HCT116 (cell line): ENCODE measurements at regions not wholly inside any gene's neighbourhood (a gene's known extent, or its start where the extent isn't known, plus 50 kb on each side); places are given as distances from the start of the nearest gene placed in this dataset.

Source experiments
- ATAC-seq: fragments of 200-7000 bp; cut with Tn5 transposase; 2 replicates; pipeline ENCODE4 v1.9.1; 2020; ENCODE audit warnings: mild to moderate bottlenecking, moderate library complexity
- BruUV-seq: library from RNA; stranded (reverse); fragments of 400-500 nt; replicated peaks from 2 replicates; lab custom pipeline; 2021; lab: Mats Ljungman, UMichigan
- CTCF ChIA-PET: fragments of 300-600 bp; sonication (Branson Sonifier 250); formaldehyde crosslinking; loops from one replicate; lab custom pipeline; 2021; ENCODE audit warnings: antibody characterized with exemption; lab: Charles Lee
- POLR2A ChIA-PET: fragments of 300-600, 350-600 bp; sonication (Branson Sonifier 250); formaldehyde crosslinking; loops from one replicate; lab custom pipeline; 2021; ENCODE audit warnings: antibody characterized with exemption; lab: Charles Lee
- RAD21 ChIA-PET, 2 experiments: fragments of 300-600 bp; sonication (Branson Sonifier 250); formaldehyde crosslinking; loops; one replicate each; lab custom pipeline; 2023; ENCODE audit warnings: low total read pairs in 2 of 2; ENCODE audit not compliant: uncharacterized antibody in 2 of 2, unreplicated experiment in 2 of 2, low non-redundant PET in 1 of 2; lab: Charles Lee
- DNase-seq: peaks from one replicate; pipeline ENCODE4 v3.0.0-alpha.2; 2010; ENCODE audit warnings: low read depth, low spot score
- H2AFZ ChIP-seq: fragments of 200-600 bp; shearing (Covaris generic), sonication (generic); 2 replicates; pipeline ENCODE4 v1.6.1; 2017; ENCODE audit warnings: low read depth, mixed run types, mixed read lengths, antibody characterized with exemption, low read length; ENCODE audit not compliant: poor library complexity, severe bottlenecking
- H3K27ac ChIP-seq: 2 replicates; pipeline ENCODE4 v1.5.1; 2012; ENCODE audit warnings: low read depth, low read length
- H3K27me3 ChIP-seq: fragments of 200-600 bp; sonication (generic); 2 replicates; pipeline ENCODE4 v1.6.1; 2016; ENCODE audit warnings: mixed run types, low read length, mixed read lengths; ENCODE audit not compliant: insufficient read depth
- H3K36me3 ChIP-seq, 2 experiments: fragments of 200-500 bp in 1 of 2; fragments of 200-600 bp in 1 of 2; sonication (Bioruptor generic) in 1 of 2; sonication (generic) in 1 of 2; 2 replicates each; pipeline versions ENCODE4 v1.5.1 to v1.6.1; 2014 to 2016; ENCODE audit warnings: low read length in 2 of 2, inconsistent platforms in 1 of 2, mixed read lengths in 1 of 2, mixed run types in 1 of 2; ENCODE audit not compliant: insufficient read depth in 2 of 2, control insufficient read depth in 1 of 2
- H3K4me1 ChIP-seq, 2 experiments: fragments of 200-600 bp in 1 of 2; sonication (generic) in 1 of 2; 2 replicates each; pipeline versions ENCODE4 v1.5.1 to v1.6.1; 2012 to 2017; ENCODE audit warnings: low read length in 2 of 2, inconsistent platforms in 1 of 2, mild to moderate bottlenecking in 1 of 2, mixed read lengths in 1 of 2, mixed run types in 1 of 2, moderate library complexity in 1 of 2; ENCODE audit not compliant: insufficient read depth in 2 of 2, control insufficient read depth in 1 of 2
- H3K4me2 ChIP-seq: fragments of 200-600 bp; sonication (generic); 2 replicates; pipeline ENCODE4 v1.6.1; 2017; ENCODE audit warnings: mixed run types, low read length, mixed read lengths
- H3K4me3 ChIP-seq, 2 experiments: fragments of 200-600 bp in 1 of 2; sonication (generic) in 1 of 2; replicated peaks in 1 of 2; 2 replicates each; pipeline ENCODE4 v1.5.1; 2011 to 2016; ENCODE audit warnings: low read length in 2 of 2, control low read depth in 1 of 2, low read depth in 1 of 2, mild to moderate bottlenecking in 1 of 2, mixed read lengths in 1 of 2, mixed run types in 1 of 2
- H3K79me2 ChIP-seq: fragments of 200-600 bp; sonication (generic); 2 replicates; pipeline ENCODE4 v1.6.1; 2017; ENCODE audit warnings: mild to moderate bottlenecking, mixed run types, low read length, moderate library complexity, mixed read lengths; ENCODE audit not compliant: insufficient read depth
- H3K9ac ChIP-seq: fragments of 200-600 bp; sonication (generic); 2 replicates; pipeline ENCODE4 v1.6.1; 2016; ENCODE audit warnings: low read length, mixed read lengths
- H3K9me2 ChIP-seq: fragments of 200-600 bp; sonication (generic), shearing (Covaris generic); 2 replicates; pipeline ENCODE4 v1.6.1; 2017; ENCODE audit warnings: mixed run types, mild to moderate bottlenecking, moderate library complexity; ENCODE audit not compliant: insufficient read depth
- H3K9me3 ChIP-seq, 2 experiments: fragments of 200-500 bp in 1 of 2; fragments of 200-600 bp in 1 of 2; sonication (Bioruptor generic) in 1 of 2; sonication (generic) in 1 of 2; 2 replicates each; pipeline ENCODE4 v1.6.1; 2014 to 2017; ENCODE audit warnings: low read length in 2 of 2, mixed read lengths in 2 of 2, inconsistent platforms in 1 of 2, low read depth in 1 of 2, mild to moderate bottlenecking in 1 of 2, mixed run types in 1 of 2, moderate library complexity in 1 of 2; ENCODE audit not compliant: control insufficient read depth in 1 of 2, insufficient read depth in 1 of 2
- H4K20me1 ChIP-seq: fragments of 200-600 bp; sonication (generic), shearing (Covaris generic); 2 replicates; pipeline ENCODE4 v1.6.1; 2017; ENCODE audit warnings: mixed run types, mild to moderate bottlenecking, moderate library complexity; ENCODE audit not compliant: insufficient read depth
- ATF3 ChIP-seq: IDR thresholded peaks from 2 replicates; pipeline ENCODE4 v1.6.1; 2012
- CEBPB ChIP-seq: IDR thresholded peaks from 2 replicates; pipeline ENCODE4 v1.6.1; 2012; ENCODE audit warnings: low read depth
- EGR1 ChIP-seq: IDR thresholded peaks from 2 replicates; pipeline ENCODE4 v1.6.1; 2012; ENCODE audit warnings: low read depth
- ELF1 ChIP-seq: IDR thresholded peaks from 2 replicates; pipeline ENCODE4 v1.6.1; 2012; ENCODE audit warnings: low read depth, borderline replicate concordance
- MAX ChIP-seq: IDR thresholded peaks from 2 replicates; pipeline ENCODE4 v1.6.1; 2012
- POLR2A ChIP-seq: IDR thresholded peaks from 2 replicates; pipeline ENCODE4 v1.7.0; 2011; ENCODE audit warnings: borderline replicate concordance; ENCODE audit not compliant: insufficient read depth, insufficient read length; ENCODE audit errors: extremely low read depth
- POLR2AphosphoS5 ChIP-seq: IDR thresholded peaks from 2 replicates; pipeline ENCODE4 v1.6.1; 2011; ENCODE audit warnings: mild to moderate bottlenecking, low read depth, low read length, moderate library complexity
- SRF ChIP-seq: IDR thresholded peaks from 2 replicates; pipeline ENCODE4 v1.6.1; 2012; ENCODE audit warnings: low read depth
- YY1 ChIP-seq: IDR thresholded peaks from 2 replicates; pipeline ENCODE4 v1.6.1; 2011; ENCODE audit warnings: low read length, low read depth, moderate library complexity, mild to moderate bottlenecking; ENCODE audit not compliant: insufficient replicate concordance; ENCODE audit errors: extremely low read depth
- ZFX ChIP-seq: fragments of 450-650 bp; IDR thresholded peaks from 2 replicates; pipeline ENCODE4 v1.6.1; 2017
- ZNF274 ChIP-seq: fragments of 200-500 bp; sonication (Bioruptor generic); IDR thresholded peaks from 2 replicates; pipeline ENCODE4 v1.6.1; 2014; ENCODE audit warnings: mild to moderate bottlenecking, low read depth, low read length, inconsistent platforms
- intact Hi-C: fragments of 100-400 bp; cut with micrococcal nuclease; formaldehyde crosslinking; loops from 2 replicates; pipeline ENCODE4 v1.10.0; 2022
- TF ChIP-seq, protein P1 (sequence below): IDR thresholded peaks from 2 replicates; pipeline ENCODE4 v1.6.1; 2012; ENCODE audit warnings: low read depth

DNA sequence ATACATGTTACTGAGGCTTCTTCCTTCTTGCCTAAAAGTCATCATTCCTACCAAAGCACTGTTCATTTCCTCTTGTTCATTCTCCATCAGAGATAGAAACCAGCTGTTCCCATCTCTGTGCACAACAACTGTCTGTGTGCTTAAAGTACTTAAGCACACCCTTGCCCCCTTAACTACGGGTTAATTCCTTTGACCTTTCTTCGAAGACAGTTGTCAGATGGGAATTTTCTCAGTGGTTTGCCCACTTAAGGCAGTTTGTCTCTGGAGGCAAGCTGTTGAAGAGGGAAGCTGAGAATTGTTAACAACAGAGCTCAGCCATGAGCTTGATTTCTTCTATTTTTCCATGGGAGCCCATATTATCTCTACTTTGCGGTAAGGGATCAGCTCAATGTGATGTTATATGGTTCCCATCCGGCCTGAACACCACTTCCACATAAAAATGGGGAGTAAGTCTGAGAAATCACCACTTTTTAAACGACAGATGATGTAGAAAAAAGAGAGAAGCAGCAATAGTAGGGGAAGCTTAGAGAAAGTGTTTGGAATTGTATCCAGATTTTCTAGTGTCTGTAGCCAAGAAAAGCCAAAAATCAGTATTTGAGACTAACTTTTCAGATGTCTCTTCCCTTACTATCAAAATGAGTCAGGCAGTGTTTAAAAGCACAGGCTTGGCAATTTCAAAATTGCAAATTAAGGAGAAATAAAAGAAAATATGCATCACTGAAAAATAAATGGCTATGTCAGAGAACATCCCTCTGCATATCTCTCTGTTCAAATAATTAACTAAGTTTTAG, 194.4 kb downstream of the SLIT2 start:
- intact Hi-C loops, result no loop called here
- BruUV-seq, result no TSS peak
- DNase-seq (no peak), ATAC-seq (no peak)
- H3K9ac ChIP-seq, result no peak overlapping the region
- no peaks in the 10 kb centered on the region for H3K9me3 ChIP-seq
- RAD21 ChIA-PET, result no interaction called here
- no peaks in the 10 kb centered on the region for H3K4me1 ChIP-seq
- H3K79me2 ChIP-seq, result no peaks in the 10 kb centered on the region
- H3K27me3 ChIP-seq, result peaks cover 11% of the 10 kb centered on the region
- no peak overlapping the region for H3K4me2 ChIP-seq
- no peak for TF ChIP-seq ZNF274
- TF ChIP-seq ZFX, result no peak
- no peak for TF ChIP-seq CEBPB
- no peak for TF ChIP-seq ATF3
- TF ChIP-seq YY1, result no peak
- TF ChIP-seq POLR2AphosphoS5, result no peak
- TF ChIP-seq, protein P1, sequence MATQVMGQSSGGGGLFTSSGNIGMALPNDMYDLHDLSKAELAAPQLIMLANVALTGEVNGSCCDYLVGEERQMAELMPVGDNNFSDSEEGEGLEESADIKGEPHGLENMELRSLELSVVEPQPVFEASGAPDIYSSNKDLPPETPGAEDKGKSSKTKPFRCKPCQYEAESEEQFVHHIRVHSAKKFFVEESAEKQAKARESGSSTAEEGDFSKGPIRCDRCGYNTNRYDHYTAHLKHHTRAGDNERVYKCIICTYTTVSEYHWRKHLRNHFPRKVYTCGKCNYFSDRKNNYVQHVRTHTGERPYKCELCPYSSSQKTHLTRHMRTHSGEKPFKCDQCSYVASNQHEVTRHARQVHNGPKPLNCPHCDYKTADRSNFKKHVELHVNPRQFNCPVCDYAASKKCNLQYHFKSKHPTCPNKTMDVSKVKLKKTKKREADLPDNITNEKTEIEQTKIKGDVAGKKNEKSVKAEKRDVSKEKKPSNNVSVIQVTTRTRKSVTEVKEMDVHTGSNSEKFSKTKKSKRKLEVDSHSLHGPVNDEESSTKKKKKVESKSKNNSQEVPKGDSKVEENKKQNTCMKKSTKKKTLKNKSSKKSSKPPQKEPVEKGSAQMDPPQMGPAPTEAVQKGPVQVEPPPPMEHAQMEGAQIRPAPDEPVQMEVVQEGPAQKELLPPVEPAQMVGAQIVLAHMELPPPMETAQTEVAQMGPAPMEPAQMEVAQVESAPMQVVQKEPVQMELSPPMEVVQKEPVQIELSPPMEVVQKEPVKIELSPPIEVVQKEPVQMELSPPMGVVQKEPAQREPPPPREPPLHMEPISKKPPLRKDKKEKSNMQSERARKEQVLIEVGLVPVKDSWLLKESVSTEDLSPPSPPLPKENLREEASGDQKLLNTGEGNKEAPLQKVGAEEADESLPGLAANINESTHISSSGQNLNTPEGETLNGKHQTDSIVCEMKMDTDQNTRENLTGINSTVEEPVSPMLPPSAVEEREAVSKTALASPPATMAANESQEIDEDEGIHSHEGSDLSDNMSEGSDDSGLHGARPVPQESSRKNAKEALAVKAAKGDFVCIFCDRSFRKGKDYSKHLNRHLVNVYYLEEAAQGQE, result no peak
- TF ChIP-seq SRF, result no peak
- TF ChIP-seq POLR2A, result no peak
- TF ChIP-seq EGR1, result no peak
- no peak for TF ChIP-seq MAX
- TF ChIP-seq ELF1, result no peak
- TF ChIP-seq, all 23 proteins: peak for 0
- H3K27ac ChIP-seq, result no peak overlapping the region
- H3K9me2 ChIP-seq, result no peaks in the 10 kb centered on the region
- H4K20me1 ChIP-seq, result no peaks in the 10 kb centered on the region
- no peak overlapping the region for H2AFZ ChIP-seq
- CTCF ChIA-PET, result no interaction called here
- H3K36me3 ChIP-seq, result no peaks in the 10 kb centered on the region
- no peak overlapping the region for H3K4me3 ChIP-seq
- POLR2A ChIA-PET, result no interaction called here
